GM19438 (cell line): ENCODE measurements at regions not wholly inside any gene's neighbourhood (a gene's known extent, or its start where the extent isn't known, plus 50 kb on each side); places are given as distances from the start of the nearest gene placed in this dataset.
"Not testable (repeated sequence)": the region's sequence is repeated elsewhere in the genome, so short reads cannot be mapped to it uniquely, and the experiment has no call there.

Source experiments
- ATAC-seq: cut with Tn5 transposase; IDR thresholded peaks from one replicate; pipeline ENCODE4 v1.9.1; 2021; ENCODE audit warnings: low read depth; ENCODE audit not compliant: unreplicated experiment

DNA sequence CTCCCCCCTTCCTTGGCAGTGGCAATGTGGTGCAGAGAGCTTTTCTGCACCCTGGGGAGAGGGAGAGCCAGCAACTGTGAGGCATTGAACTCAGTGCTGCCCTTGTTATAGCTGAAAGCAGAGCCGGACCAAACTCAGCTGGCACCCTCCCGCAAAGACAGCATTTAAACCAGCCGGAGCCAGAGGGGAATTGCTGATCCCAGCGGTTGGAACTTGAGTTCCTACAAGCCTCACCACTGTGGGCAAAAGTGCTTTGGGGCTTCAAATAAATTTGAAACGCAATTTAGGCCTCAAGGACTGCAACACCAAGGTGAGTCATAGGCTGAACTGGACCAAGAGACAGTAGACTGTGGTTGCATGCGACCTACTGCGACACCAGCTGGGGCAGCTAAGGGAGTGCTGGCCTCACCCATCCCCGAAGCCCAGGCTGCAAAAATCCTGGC lies 207.6 kb upstream of the CDKN2B start:
- ATAC-seq, result no peak

DNA sequence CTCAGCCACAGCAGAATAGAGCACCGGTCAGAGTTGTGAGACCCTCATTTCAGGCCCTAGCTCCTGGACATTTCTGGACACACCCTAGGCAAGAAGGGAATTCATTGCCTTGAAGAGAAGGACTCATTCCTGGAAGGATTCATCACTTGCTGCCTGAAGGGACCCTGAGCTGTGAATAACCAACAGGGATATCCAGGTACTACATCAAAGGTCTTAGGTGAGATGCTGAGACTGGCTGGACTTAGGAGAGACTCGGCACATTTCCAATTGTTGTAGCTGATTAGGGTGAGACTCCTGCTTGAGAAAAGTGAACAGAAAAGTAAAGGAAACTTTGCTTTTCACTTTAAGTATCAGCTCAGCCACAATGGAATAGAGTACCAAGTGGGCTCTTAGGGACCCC lies 208.1 kb upstream of the CDKN2B start:
- no peak for ATAC-seq

DNA sequence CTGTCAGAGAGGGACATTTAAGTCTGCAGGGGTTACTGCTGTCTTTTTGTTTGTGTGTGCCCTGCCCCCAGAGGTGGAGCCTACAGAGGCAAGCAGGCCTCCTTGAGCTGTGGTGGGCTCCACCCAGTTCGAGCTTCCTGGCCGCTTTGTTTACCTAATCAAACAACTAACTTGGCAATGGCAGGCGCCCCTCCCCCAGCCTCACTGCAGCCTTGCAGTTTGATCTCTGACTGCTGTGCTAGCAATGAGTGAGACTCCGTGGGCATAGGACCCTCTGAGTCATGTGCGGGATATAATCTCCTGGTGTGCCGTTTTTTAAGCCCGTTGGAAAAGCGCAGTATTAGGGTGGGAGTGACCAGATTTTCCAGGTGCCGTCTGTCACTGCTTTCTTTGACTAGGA lies 216.8 kb upstream of the CDKN2B start:
- ATAC-seq, result not testable (repeated sequence)

DNA sequence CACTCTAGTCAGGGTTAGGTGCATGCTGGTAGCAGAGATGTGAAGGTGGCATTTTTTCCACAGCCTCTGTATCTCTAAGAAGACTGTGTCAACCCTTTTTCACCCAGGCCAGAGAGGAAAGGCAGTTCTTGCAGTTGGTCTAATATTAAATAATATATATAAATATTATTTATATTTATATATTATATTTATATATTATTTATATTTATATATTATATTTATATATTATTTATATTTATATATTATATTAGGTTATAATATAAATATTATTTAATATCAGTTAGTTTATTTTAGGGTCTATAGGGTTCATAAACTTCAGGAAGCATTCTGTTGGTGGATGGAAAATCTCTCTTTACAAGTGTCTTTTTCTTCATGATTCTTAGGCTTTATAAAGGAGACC lies 218.6 kb upstream of the DMRTA1 start:
- no peak for ATAC-seq

DNA sequence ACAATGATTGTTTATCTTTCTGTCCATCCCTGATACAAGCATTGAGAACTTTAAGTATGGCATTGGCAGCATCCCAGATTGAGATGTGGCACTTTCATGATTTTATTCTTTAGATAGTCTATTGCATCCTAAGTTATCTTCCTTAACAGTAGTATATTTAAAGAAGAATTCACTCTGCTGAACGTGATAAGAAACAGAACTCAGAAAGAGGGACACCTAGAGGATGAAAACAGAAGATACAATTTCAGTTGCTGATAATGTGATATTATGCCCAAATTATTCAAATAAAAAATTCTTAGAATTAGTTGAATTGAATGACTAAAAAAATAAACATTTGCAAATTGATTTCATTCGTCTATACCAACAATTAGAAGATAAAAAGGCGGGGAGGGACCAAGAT lies 218.1 kb upstream of the DMRTA1 start:
- no peak for ATAC-seq

DNA sequence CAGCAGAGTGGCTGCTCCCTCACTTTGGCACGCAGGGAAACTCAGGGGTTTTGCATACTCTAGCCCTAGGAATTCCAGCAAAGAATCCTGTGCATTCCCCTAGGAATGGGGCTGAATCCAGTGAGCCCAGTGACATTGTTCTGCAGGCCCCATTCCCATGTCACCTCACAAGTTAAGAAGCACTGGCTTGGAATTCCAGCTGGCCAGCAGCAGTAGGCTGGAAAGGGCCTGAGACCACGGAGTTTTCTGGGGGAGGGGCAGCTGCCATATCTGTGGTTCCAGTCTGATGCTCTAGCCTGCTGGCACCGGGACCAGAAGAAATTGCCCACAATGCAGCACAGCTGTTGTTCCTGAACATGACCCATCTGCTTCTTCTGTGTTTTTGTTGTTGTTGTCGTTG lies 217.6 kb upstream of the DMRTA1 start:
- ATAC-seq, result no peak

DNA sequence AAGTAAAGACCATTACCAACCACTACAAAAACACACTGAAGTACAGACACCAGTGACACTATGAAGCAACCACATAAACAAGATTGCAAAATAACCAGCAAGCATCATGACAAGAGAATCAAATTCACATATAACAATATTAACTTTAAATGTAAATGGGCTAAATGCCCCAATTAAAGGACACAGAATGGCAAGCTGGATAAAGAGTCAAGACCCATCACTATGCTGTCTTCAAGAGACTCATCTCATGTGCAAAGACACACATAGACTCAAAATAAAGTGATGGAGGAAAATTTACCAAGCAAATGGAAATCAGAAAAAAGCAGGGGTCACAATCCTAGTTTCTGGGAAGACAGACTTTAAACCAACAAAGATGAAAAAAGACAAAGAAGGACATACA lies 215.3 kb upstream of the DMRTA1 start:
- not testable (repeated sequence) for ATAC-seq

DNA sequence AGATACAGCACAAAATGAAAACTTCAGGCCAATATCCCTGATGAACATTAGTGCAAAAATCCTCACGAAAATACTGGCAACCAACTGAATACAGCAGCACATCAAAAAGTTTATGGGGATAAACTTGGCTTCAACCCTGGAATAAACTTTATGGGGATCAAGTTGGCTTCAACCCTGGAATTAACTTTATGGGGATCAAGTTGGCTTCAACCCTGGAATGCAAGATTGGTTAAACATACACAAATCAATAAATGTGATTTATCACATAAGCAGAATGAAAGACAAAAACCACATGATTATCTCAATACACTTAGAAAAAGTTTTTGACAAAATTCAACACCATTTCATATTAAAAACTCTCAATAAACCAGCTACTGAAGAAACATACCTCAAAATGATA lies 213.7 kb upstream of the DMRTA1 start:
- no peak for ATAC-seq

DNA sequence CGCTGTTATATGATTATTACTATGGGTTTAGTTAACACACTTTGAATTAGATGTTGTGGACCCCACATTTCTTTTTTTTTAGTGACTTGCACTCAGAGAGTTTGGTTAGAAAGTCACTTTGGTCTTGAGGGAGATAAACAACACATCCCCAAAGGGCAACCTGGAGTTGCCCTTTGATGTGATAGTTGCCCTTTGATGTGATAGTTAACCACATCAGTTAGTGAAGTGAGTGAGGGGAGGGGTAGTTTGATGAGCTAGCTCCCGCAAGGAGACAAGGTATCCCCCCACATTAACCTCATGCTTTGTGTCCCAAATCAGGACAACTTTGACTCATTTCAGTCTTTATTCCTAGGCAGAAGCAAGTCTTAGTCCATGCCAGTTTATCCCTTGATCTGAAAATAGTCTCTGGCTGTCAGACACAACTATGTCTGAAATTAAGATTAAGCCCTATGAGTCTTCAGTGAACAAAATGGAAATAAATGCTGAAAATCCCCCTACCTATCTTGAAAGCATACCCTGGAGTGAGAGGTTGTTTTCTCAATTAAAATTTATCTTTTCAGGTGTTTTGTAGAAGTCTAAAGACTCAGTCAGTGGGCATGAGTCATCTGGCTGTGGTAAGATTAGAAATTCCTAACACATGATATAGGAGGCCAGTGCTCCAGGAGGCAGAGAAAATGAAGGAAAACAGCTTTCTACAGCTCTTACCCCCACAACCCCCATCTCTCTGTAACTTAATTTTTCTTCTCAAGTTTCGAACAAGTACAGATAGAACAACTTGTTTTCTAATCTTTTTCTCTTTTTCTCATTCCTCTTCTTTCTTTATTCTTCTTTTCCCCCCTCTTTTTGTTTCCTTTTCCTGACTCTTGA lies 208.9 kb upstream of the DMRTA1 start:
- ATAC-seq, result no peak

DNA sequence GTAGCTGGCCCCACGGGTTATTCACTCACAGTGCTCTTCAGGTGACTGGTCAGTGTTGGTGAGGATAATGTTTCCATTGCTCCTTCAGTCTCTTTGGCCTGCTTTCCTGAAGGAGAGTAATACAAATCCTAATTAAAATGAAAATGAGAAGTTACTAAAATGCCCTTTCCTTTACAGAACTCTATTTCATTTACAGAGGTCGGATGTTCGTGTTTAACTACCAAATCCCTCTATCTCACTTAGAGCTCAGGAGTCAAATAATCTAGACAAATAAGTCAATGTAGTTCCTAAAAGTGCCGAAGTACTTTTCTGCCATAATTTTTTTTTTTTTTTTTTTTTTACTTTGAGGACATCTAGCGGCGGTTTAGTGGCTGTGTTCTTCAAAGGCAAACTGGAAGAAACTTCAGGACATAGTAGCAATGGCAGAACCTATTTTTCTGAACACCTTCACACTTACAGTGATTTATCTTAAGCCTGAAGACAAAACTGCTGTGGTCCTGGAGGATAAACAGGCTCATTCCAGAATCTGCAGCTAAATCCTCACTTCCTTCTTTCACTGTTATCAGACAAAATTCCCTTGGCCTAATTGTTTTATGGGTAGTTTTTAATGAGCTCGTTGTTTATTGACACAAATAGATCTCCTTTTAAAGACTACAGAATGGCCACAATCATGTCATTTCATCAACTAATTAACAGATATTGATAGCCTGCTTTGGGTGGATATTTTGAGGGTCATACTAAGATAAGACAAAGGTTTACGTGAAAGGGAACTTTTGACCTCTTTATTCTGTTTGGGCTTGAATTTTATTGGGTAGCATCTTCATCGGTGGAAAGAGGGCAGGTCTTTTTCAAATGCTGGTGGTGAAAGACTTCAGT lies 207.6 kb upstream of the DMRTA1 start:
- ATAC-seq, result no peak

DNA sequence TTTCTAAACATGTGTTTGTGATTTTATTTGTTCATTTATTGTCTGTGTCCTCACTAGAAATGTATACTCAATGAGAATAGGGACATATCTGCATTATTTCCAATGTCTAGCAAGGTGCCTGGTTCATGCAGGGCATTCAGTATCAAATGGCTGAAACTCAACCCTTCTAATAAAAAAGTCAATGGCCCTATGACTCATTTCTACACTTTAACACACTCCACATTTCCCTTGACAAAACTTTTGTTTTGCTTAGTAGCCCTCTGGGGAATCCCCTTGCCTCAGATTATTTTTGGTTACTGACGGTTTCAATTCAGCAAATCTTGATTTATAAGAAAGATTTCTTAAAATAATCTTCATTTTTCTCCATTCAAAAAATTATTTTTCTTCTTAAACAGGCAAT lies 206.0 kb upstream of the DMRTA1 start:
- ATAC-seq, result peak; percentile 77

DNA sequence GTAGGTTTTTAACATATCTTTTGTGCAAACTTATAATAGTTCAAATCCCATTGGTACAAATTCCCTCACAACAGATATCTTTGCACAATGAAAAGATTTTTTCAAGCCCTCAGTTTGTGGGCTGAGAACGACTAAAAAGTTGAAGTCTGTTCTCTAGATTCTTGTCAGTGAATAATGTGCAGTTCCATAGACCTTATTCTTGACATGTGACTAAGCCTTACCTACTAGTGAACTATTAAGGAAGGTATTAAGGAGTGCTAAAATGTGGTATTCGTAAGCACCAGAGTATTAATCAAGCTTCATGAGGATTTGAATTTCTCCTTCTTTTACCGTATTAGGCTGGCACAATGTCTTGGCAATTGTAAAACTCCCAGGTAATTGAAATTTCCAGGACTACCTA lies 205.6 kb upstream of the DMRTA1 start:
- ATAC-seq, result no peak

DNA sequence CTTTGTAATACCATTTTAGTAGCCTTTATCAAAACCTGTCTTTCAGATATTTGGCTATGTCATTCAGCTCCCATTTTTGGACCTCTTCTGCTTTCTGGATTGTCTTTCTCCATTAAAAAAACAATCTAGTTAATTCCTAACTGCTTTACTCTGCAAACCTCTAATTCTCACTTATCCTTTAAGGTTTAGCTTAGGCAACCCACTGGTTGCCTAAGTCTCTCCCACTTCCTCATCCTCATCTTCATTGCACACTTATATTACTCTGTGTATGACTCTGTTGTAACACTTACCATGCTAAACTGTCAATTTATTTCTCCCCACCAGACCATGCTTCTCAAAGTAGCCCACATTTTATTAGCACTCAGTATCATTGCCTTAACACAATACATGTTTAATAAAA lies 205.0 kb upstream of the DMRTA1 start:
- no peak for ATAC-seq

DNA sequence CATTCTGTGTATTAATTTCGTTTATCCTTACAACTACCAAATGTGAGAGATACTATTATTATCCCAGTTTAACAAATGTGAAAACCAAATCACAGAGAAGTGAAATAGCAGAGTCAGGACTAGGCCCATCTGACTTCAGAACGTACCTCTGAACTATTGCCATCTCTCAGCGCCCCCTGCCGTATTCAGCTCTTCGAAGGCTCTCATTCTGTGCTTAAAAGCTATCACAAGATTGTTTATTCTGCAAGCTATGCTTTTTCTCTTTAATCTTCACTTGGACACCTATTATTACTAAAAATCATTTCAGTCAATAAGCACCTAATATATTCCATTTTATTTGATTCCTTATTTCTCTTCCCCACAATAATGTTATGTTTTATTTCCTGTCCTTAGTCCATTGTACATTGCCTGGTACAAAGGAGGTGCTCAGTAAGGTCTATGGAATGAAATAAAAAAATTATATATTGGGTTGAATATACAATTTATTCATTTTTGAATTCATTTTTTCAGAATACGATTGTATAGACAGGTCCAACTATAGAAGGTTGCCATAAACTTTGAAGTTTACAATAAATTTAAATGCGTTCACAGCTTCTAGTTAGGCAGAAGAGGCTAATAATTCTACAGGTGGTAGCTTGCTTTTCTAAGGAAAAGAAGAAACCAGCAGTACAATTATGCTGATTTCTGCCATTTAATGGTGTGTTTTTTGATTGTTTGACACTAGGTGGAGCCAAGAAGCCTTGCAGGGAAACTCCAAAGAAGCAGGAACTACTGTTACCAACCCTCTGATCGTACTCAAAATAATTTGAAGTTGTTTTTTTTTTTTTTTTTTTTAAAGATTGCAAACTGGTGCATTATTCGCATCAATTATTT lies 202.2 kb upstream of the DMRTA1 start:
- no peak for ATAC-seq

DNA sequence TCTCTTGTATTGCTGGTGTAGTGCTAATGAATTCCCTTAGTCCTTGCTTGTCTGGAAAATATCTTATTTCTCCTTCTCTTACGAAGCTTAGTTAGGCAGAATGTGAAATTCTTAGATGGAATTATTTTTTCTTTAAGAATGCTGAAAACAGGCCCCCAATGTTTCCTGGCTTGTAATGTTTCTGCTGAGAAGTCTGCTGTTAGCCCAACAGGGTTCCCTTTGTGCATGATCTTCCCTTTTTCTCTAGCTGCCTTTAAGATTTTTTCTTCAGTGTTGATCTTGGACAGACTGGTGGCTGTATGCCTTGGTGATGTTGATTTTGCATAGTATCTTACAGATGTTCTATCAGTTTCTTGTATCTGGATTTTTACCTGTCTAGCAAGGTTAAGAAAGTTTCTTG lies 191.3 kb upstream of the DMRTA1 start:
- no peak for ATAC-seq

DNA sequence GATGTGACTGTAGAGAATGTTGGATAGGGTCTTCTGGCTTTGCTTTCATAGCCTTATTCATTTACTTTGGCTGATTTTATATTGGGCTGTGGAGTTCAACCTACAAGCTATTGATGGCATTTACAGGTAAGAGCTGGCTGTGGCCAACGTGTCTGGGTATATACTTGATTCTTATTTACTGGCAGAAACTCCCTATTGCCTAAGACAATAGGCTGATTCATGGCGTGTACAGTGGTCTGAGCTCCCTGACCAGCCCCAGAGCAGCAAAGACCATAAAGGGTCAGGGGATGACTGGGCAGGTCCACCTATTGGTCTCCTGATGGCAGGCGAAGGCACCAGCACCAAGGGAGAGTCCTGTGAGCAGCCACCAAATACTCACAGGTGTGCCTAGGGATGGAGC lies 190.2 kb upstream of the DMRTA1 start:
- ATAC-seq, result no peak

DNA sequence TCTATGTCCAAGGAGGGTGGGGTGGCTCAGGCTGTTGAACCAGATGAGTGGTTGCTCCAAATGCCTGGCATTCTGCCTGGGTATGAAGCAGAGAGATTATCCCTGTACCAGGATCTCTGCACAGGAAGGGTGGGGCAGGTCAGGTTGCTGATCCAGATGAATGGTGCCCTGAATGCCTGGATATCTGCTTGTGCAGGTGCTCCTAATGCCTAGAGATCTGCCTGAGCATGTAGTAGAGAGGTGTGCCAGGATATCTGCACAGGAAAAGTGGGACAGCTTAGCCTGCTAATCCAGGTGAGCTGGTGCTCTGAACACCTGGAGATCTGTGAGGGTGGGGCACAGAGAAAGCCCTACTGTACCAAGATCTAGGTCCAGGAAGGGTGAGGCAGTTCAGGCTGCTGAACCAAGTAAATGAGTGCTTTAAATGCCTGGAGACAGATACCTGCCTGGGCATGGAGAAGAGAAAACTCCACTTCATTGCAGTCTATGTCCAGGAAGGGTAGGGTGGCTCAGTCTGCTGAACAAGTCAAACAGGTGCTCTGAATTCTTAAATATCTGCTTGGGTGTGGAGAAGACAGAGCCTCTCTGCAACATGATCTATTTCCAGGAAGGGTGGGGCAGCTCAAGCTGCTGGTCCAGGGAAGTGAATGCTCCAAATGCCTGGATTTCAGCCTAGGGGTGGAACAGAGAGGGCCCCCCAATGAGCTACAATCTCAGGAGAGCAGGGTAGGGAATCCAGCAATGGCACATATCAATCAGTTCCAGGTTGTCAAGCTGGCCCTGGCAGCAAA lies 189.4 kb upstream of the DMRTA1 start:
- no peak for ATAC-seq

DNA sequence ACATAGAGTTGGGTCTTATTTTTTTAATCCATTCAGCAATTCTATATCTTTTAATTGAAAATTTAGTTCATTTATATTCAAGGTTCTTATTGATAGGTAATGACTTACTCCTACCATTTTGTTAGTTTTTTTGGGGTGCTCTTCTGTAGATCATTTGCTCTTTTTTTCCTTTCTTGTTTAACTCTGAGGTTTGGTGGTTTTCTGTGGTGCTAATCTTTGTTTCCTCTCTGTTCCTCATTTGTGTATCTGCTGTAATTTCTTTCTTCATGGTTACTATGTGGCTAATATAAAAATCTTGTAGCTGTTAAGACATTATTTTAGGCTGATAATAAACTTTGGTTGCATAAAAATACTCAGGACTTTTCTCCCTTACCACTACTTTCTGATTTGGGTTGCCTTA lies 181.6 kb upstream of the DMRTA1 start:
- no peak for ATAC-seq

DNA sequence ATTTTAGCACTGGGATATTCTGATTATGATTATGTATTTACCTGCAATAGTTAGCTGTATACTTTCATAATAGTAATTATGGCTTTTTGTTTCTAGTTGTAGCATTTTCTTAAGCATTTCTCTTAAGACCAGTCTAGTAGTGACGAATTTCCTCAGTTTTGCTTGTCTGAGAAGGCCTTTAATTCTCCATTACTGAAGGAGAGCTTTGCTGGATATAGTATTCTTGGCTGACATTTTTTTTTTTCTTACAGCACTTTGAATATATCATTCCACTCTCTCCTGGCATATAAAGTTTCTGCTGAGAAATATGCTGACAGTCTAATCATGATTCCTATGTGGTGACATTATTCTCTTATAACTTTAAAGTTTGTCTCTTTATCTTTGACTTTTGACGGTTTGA lies 181.1 kb upstream of the DMRTA1 start:
- ATAC-seq, result no peak

DNA sequence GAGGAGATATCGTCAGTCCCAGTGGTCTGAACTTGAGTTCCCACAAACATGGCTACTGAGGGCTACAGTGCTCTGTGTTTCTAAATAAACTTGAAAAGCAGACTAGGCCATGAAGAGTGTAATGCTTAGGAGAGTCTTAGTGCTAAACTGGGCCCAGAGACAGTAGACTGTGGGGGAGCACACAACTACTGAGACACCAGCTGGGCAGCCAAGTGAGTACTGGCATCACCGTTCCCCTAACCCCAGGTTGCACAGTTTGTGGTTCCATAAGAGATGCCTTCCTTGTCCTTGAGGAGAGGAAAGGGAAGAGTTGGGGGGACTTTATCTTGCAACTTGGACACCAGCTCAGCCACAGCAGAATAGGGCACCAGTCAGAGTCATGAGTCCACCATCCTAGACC lies 172.1 kb upstream of the DMRTA1 start:
- no peak for ATAC-seq
